H9 (cell line): ENCODE measurements at regions not wholly inside any gene's neighbourhood (a gene's known extent, or its start where the extent isn't known, plus 50 kb on each side); places are given as distances from the start of the nearest gene placed in this dataset.

Source experiments
- DNase-seq: peaks from one replicate; pipeline ENCODE4 v3.0.0-alpha.2; 2017
- H2AFZ ChIP-seq: one replicate; pipeline ENCODE4 v1.6.1; 2013; ENCODE audit warnings: mild to moderate bottlenecking, low read length, control low read depth, moderate library complexity
- H2AK5ac ChIP-seq: 2 replicates; pipeline ENCODE4 v1.6.1; 2013; ENCODE audit warnings: low read length, control low read depth, mixed read lengths; ENCODE audit not compliant: insufficient read length
- H2BK120ac ChIP-seq: one replicate; pipeline ENCODE4 v1.6.1; 2013; ENCODE audit warnings: low read depth, mild to moderate bottlenecking, low read length, control low read depth, inconsistent platforms; ENCODE audit not compliant: poor library complexity, severe bottlenecking
- H2BK12ac ChIP-seq: 2 replicates; pipeline ENCODE4 v1.6.1; 2013; ENCODE audit warnings: low read length, control low read depth, mixed read lengths, low read depth; ENCODE audit not compliant: insufficient read length
- H2BK15ac ChIP-seq: 2 replicates; pipeline ENCODE4 v1.6.1; 2013; ENCODE audit warnings: low read depth, low read length, control low read depth
- H2BK20ac ChIP-seq: one replicate; pipeline ENCODE4 v1.6.1; 2013; ENCODE audit warnings: low read depth, mild to moderate bottlenecking, low read length, control low read depth, inconsistent platforms; ENCODE audit not compliant: poor library complexity, severe bottlenecking
- H2BK5ac ChIP-seq: 2 replicates; pipeline ENCODE4 v1.6.1; 2013; ENCODE audit warnings: low read length, control low read depth, mixed read lengths; ENCODE audit not compliant: insufficient read length
- H3K14ac ChIP-seq: 2 replicates; pipeline ENCODE4 v1.6.1; 2013; ENCODE audit warnings: low read length, control low read depth; ENCODE audit not compliant: insufficient read depth
- H3K18ac ChIP-seq: 2 replicates; pipeline ENCODE4 v1.6.1; 2013; ENCODE audit warnings: low read depth, mild to moderate bottlenecking, mixed read lengths, low read length, control low read depth; ENCODE audit not compliant: insufficient read length
- H3K23ac ChIP-seq: 2 replicates; pipeline ENCODE4 v1.6.1; 2013; ENCODE audit warnings: low read length, control low read depth, mixed read lengths, low read depth; ENCODE audit not compliant: insufficient read length
- H3K23me2 ChIP-seq: 2 replicates; pipeline ENCODE4 v1.6.1; 2013; ENCODE audit warnings: low read depth, mild to moderate bottlenecking, mixed read lengths, low read length, control low read depth; ENCODE audit not compliant: insufficient read length, poor library complexity, severe bottlenecking
- H3K27ac ChIP-seq: 2 replicates; pipeline ENCODE4 v1.5.1; 2013; ENCODE audit warnings: low read length, control low read depth, mixed read lengths, low read depth; ENCODE audit not compliant: insufficient read length
- H3K27me3 ChIP-seq: 2 replicates; pipeline ENCODE4 v1.6.1; 2013; ENCODE audit warnings: low read length, control low read depth, inconsistent platforms; ENCODE audit not compliant: insufficient read depth
- H3K4ac ChIP-seq: 2 replicates; pipeline ENCODE4 v1.6.1; 2013; ENCODE audit warnings: low read depth, mild to moderate bottlenecking, control low read depth, inconsistent platforms, low read length, moderate library complexity
- H3K4me1 ChIP-seq: 2 replicates; pipeline ENCODE4 v1.6.1; 2013; ENCODE audit warnings: low read length, control low read depth, inconsistent platforms; ENCODE audit not compliant: insufficient read depth
- H3K4me2 ChIP-seq: 2 replicates; pipeline ENCODE4 v1.6.1; 2013; ENCODE audit warnings: low read length, control low read depth, mixed read lengths; ENCODE audit not compliant: insufficient read length, insufficient read depth
- H3K56ac ChIP-seq: 2 replicates; pipeline ENCODE4 v1.6.1; 2013; ENCODE audit warnings: low read depth, mild to moderate bottlenecking, mixed read lengths, low read length, control low read depth; ENCODE audit not compliant: insufficient read length
- H3K79me1 ChIP-seq: 2 replicates; pipeline ENCODE4 v1.6.1; 2013; ENCODE audit warnings: low read depth, mild to moderate bottlenecking, moderate library complexity, low read length, control low read depth, inconsistent platforms; ENCODE audit not compliant: insufficient read depth, poor library complexity, severe bottlenecking
- H3K79me2 ChIP-seq: 2 replicates; pipeline ENCODE4 v1.6.1; 2013; ENCODE audit warnings: low read length, control low read depth, inconsistent platforms; ENCODE audit not compliant: insufficient read depth
- H3K9ac ChIP-seq: 2 replicates; pipeline ENCODE4 v1.6.1; 2013; ENCODE audit warnings: low read length, control low read depth, mixed read lengths; ENCODE audit not compliant: insufficient read length; ENCODE audit errors: extremely low read depth
- H3K9me3 ChIP-seq: one replicate; pipeline ENCODE4 v1.6.1; 2013; ENCODE audit warnings: low read depth, low read length, inconsistent platforms; ENCODE audit not compliant: control insufficient read depth
- H3T11ph ChIP-seq: one replicate; pipeline ENCODE4 v1.6.1; 2013; ENCODE audit warnings: mild to moderate bottlenecking, low read length, control low read depth, inconsistent platforms
- H4K20me1 ChIP-seq: one replicate; pipeline ENCODE4 v1.6.1; 2013; ENCODE audit not compliant: control insufficient read depth, insufficient read length, insufficient read depth
- H4K5ac ChIP-seq: 2 replicates; pipeline ENCODE4 v1.6.1; 2013; ENCODE audit warnings: low read depth, mild to moderate bottlenecking, mixed read lengths, low read length, control low read depth; ENCODE audit not compliant: insufficient read length
- H4K8ac ChIP-seq: replicated peaks from 2 replicates; pipeline ENCODE4 v1.6.1; 2013; ENCODE audit warnings: low read length, control low read depth, mixed read lengths, low read depth; ENCODE audit not compliant: insufficient read length
- H4K91ac ChIP-seq: 2 replicates; pipeline ENCODE4 v1.6.1; 2013; ENCODE audit warnings: low read depth, mild to moderate bottlenecking, moderate library complexity, mixed read lengths, low read length, control low read depth; ENCODE audit not compliant: insufficient read length
- H3K27ac Mint-ChIP-seq, 3 experiments: 2 replicates in 2 of 3; 3 replicates in 1 of 3; pipeline ENCODE4 v1.8.0; 2020 to 2021; ENCODE audit warnings: mixed read lengths in 3 of 3, mild to moderate bottlenecking in 1 of 3, moderate library complexity in 1 of 3
- H3K27me3 Mint-ChIP-seq: 2 replicates; pipeline ENCODE4 v1.8.0; 2021; ENCODE audit warnings: low read depth, mild to moderate bottlenecking, moderate library complexity, mixed read lengths
- H3K36me3 Mint-ChIP-seq, 3 experiments: 2 replicates in 2 of 3; 3 replicates in 1 of 3; pipeline ENCODE4 v1.8.0; 2020 to 2021; ENCODE audit warnings: low read depth in 3 of 3, mixed read lengths in 3 of 3; ENCODE audit not compliant: insufficient read depth in 1 of 3
- H3K4me1 Mint-ChIP-seq, 2 experiments: 2 replicates each; pipeline ENCODE4 v1.8.0; 2020; ENCODE audit warnings: mixed read lengths in 2 of 2
- H3K4me3 Mint-ChIP-seq, 2 experiments: 2 replicates in 1 of 2; 3 replicates in 1 of 2; pipeline ENCODE4 v1.8.0; 2020 to 2021; ENCODE audit warnings: mild to moderate bottlenecking in 2 of 2, mixed read lengths in 2 of 2, moderate library complexity in 1 of 2
- H3K9me3 Mint-ChIP-seq, 2 experiments: 2 replicates in 1 of 2; 3 replicates in 1 of 2; pipeline ENCODE4 v1.8.0; 2020; ENCODE audit warnings: mild to moderate bottlenecking in 2 of 2, mixed read lengths in 2 of 2, moderate library complexity in 1 of 2
- CTCF ChIP-seq: fragments of 200-600 bp; sonication (generic); conservative IDR thresholded peaks from 3 replicates; pipeline ENCODE4 v1.8.0; 2021; ENCODE audit warnings: antibody characterized with exemption, mild to moderate bottlenecking
- WGBS: extraction: QIAGEN DNeasy Blood & Tissue Kit; methylation state at CpG from one replicate; pipeline ENCODE4 v1.1.7; 2013; ENCODE audit warnings: missing lambda C conversion rate, low lambda C conversion rate, mixed read lengths; ENCODE audit not compliant: insufficient read length; ENCODE audit errors: extremely low coverage; 5-methylcytosine and 5-hydroxymethylcytosine counted together

GRCh38 chr20:52270696-52271095 is 79.1 kb upstream of the ZFP64 start:
- H2AK5ac ChIP-seq = no peak overlapping the region
- no peak overlapping the region for H3K23ac ChIP-seq
- no peak for DNase-seq
- no peaks in the 10 kb centered on the region for H3K79me2 ChIP-seq
- Mint-ChIP-seq H3K36me3 (no peaks in the 10 kb centered on the region), H3K4me1 (no peaks in the 10 kb centered on the region; a peak in 1 of 4 replicates), H3K4me3 (no peak overlapping the region), H3K27me3 (no peaks in the 10 kb centered on the region), H3K9me3 (no peaks in the 10 kb centered on the region), H3K27ac (no peak overlapping the region)
- no peak overlapping the region for H4K91ac ChIP-seq
- H2BK12ac ChIP-seq = no peak overlapping the region
- no peak overlapping the region for H3K56ac ChIP-seq
- no CpG with 5 or more reads among the region's 4 CpGs for WGBS
- no peak overlapping the region for H2BK20ac ChIP-seq
- no peak overlapping the region for H3K4me2 ChIP-seq
- H3K27me3 ChIP-seq = no peaks in the 10 kb centered on the region
- H3K9me3 ChIP-seq = no peaks in the 10 kb centered on the region
- H2BK15ac ChIP-seq = no peak overlapping the region
- no peaks in the 10 kb centered on the region for H3K79me1 ChIP-seq
- no peaks in the 10 kb centered on the region for H3K4me1 ChIP-seq
- no peak overlapping the region for H3K18ac ChIP-seq
- no peak overlapping the region for H3K4ac ChIP-seq
- H3K9ac ChIP-seq = no peak overlapping the region
- no peak overlapping the region for H4K8ac ChIP-seq
- no peak overlapping the region for H3T11ph ChIP-seq
- H3K14ac ChIP-seq = no peak overlapping the region
- H2BK5ac ChIP-seq = no peak overlapping the region
- no peak overlapping the region for H2AFZ ChIP-seq
- H3K23me2 ChIP-seq = no peaks in the 10 kb centered on the region
- no peak overlapping the region for H4K5ac ChIP-seq
- no peak overlapping the region for H2BK120ac ChIP-seq
- H3K27ac ChIP-seq = no peak overlapping the region
- no peaks in the 10 kb centered on the region for H4K20me1 ChIP-seq
- TF ChIP-seq CTCF = no peak
